Upper lobe of left lung (tissue), 4 donors: ENCODE measurements at regions not wholly inside any gene's neighbourhood (a gene's known extent, or its start where the extent isn't known, plus 50 kb on each side); places are given as distances from the start of the nearest gene placed in this dataset.

ENCODE experiments used
- POLR2A ChIP-seq, 4 donors: fragments of 450-650 bp; IDR thresholded peaks; one replicate each; pipeline ENCODE4 v1.5.1; 2016 to 2017; ENCODE audit warnings: antibody characterized with exemption in 4 of 4, mild to moderate bottlenecking in 2 of 4
- POLR2AphosphoS5 ChIP-seq, 2 donors: sonication (generic); formaldehyde crosslinking; IDR thresholded peaks; one replicate each; pipeline ENCODE4 v1.5.1; 2017; ENCODE audit warnings: antibody characterized with exemption in 2 of 2
- TF ChIP-seq, protein P1 (sequence below), 6 experiments: fragments of 450-650 bp in 4 of 6; fragments of 200-600 bp in 2 of 6; sonication (generic) in 2 of 6; IDR thresholded peaks; one replicate each; pipeline ENCODE4 v1.5.1; 2016 to 2019; ENCODE audit warnings: antibody characterized with exemption in 6 of 6

DNA sequence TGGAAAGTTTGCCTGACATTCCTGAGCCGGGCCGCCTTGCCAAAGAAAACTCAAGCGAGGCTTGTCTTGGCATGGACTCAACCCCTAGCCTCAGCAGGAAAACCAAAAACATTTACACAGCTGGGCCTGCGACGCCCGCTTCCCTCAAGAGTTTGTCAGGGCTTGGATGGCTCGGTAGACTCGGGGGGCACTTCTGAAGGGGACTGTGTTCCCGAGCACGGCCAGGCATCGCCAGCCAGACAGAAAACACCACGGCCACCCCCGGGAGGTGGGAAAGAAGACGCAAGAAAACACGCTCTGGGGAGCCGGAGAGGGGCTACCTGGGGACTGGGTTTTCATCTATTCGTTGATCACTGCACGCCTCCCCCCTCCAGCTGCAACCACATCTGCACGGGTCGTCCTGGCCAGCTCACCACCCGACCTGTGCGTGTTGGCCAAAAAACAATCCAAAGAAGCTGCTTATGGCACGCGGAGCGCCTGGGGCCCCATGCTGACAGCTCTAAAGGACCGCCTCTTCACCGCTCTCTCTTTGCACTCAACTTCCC, 380.7 kb downstream of the MN1 start:
- TF ChIP-seq, protein P1, sequence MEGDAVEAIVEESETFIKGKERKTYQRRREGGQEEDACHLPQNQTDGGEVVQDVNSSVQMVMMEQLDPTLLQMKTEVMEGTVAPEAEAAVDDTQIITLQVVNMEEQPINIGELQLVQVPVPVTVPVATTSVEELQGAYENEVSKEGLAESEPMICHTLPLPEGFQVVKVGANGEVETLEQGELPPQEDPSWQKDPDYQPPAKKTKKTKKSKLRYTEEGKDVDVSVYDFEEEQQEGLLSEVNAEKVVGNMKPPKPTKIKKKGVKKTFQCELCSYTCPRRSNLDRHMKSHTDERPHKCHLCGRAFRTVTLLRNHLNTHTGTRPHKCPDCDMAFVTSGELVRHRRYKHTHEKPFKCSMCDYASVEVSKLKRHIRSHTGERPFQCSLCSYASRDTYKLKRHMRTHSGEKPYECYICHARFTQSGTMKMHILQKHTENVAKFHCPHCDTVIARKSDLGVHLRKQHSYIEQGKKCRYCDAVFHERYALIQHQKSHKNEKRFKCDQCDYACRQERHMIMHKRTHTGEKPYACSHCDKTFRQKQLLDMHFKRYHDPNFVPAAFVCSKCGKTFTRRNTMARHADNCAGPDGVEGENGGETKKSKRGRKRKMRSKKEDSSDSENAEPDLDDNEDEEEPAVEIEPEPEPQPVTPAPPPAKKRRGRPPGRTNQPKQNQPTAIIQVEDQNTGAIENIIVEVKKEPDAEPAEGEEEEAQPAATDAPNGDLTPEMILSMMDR (IDR thresholded peaks at IDR 0.05), result no peak
- TF ChIP-seq POLR2A (IDR thresholded peaks at IDR 0.05) (no peak), POLR2AphosphoS5 (IDR thresholded peaks at IDR 0.05) (no peak)
